NCI-H526 treated with DMSO at 0.1 percent for 48 hours (cell line): ENCODE measurements at regions not wholly inside any gene's neighbourhood (a gene's known extent, or its start where the extent isn't known, plus 50 kb on each side); places are given as distances from the start of the nearest gene placed in this dataset.
"Not testable (repeated sequence)": the region's sequence is repeated elsewhere in the genome, so short reads cannot be mapped to it uniquely, and the experiment has no call there.

Experiments used
- DNase-seq: peaks from one replicate; lab custom pipeline; 2025; lab: John Stamatoyannopoulos, UW

DNA sequence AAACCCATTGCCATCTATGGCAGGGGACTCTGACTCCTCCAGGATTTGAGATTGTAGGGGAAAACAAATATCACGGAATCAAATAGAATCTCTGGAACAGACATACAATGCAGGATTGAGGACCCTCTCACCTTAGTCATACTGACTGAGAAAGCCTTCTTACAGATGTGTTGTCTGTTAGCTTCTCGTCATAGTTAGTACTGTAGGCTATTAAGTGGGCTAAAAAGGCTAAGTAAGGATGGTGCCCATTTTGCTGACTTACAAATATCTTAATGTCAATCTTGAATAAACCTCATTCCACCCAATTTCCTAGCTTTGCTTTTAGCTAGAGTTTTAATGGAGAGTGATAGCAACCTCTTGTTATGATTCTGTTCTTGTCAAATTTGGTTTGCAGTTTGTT, 352.4 kb downstream of the QKI start:
- DNase-seq: no peak

DNA sequence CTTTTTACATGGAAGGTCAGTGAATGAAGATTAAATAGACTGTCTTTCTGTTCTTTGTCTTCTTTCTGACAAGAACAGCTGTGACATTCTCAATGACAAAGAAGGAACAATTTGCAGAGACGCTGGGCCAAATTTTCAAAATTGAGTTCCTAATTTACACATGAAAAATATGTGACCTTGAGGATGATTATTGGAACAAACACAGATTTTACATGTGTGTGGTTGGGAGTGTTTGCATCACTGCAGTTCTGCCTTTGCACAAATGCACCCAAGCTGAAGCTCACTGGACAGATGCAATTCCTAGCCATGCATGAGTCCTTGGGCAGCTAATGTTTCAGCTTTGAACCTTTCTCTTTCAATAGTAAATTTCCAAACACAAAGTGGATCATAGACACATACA, 350.8 kb downstream of the QKI start:
- no peak for DNase-seq

DNA sequence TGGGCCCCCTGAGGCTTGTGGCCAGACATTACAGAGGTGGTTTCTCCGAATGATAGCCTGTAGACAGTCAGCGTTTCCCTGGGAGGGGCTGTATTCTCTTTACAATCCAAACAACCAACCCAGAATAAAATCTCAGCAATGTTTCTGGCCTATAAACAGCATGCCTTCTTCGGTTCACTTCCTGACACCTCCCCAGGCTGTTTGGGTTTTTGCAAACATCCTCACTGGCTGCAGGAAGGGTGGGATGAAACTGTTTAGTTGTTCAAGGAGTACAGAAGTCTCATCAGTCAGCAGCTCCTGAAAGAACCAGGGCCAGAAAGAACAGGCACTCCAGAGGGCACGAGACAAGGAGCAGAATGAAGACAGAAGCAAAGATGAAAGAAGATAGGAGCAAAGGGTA, 350.0 kb downstream of the QKI start:
- DNase-seq: no peak

DNA sequence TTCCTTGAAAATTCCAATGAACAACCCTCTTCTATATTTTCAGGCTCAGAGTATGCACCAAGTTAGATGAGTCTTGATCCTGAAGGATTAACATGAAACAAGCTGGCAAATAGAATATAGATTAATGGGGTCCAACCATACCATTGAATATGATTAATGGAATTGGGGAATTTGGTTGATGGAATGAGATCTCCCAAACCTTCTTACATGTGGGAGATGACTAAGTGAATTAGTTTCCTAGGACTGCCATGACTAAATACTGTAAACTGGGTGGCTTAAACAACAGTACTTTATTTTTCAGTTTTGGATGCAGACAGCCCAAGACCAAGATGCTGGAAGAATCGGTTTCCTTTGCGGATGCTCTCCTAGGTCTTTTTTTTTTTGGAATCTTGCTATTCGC, 347.0 kb downstream of the QKI start:
- DNase-seq: no peak

DNA sequence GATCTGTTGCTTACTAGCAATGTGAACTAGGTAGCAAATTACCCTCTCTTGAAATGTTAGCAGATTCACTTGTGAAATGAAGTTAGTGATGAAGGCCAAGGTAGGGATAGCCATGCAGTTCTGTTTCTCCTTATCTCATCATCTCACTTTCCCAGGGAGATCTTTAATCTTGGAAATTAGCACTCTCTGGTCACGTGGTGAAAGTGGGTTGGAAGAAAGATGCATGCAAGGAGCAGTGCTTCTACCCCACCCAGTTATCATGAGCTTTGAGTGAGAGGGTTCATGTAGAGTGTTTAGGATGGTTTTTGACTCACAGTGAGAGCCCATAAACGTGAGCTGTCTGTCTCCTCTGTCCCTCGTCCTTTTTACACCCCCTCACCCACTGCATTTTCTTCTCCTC, 346.3 kb downstream of the QKI start:
- DNase-seq: no peak

DNA sequence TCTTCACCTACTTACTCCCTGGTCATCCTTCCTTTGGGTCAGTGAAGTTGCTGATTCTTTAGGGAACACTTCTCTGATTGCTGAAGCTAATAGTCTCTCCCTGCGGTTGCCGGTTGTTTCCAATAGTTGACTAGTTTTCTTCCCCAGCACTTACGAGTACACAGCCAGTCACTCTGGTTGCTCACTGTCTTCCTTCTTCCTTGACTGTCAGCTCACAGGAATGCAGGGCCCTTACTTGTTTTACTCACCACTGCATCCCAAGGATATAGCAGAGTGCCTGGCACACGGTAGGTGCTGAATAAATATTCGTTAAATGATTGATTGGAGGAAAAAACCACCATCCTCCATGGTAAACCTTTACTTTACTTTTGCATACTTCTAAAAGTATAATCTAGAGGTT, 345.0 kb downstream of the QKI start:
- DNase-seq: no peak

DNA sequence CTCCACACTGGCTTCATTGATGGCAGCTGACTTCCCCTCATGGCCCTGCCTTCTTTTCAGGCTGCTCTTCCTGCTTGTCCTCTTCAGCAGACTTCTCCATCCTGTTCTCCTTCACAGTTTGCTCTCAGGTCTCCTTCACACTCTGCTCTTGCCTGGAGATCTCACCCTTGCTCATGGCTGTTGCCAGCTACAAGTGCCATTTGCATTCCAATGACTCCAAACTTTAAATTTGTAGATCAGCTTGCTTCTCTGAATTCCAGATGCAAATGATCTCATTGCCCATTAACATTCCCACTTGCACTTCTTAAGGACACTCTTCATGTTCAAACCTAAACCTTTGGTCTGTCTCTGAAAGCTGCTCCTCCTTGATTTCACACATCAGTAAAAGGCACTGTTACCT, 343.0 kb downstream of the QKI start:
- no peak for DNase-seq

DNA sequence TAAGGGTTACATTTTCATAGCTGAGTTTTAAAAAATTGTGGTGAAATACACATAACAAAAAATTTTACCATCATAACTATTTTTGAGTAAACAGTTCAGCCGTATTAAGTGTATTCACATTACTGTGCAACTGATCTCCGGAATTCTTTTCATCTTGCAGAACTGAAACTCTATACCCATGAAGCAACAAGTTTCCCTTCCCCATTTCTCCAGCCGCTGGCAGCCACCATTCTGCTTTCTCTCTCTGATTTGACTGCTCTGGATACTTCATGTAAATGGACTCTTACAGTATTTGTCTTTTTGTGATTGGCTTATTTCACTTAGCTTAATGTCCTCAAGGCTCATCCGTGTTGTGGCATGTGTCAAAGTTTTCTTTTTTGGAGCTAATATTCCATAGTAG, 341.6 kb downstream of the QKI start:
- DNase-seq: no peak

DNA sequence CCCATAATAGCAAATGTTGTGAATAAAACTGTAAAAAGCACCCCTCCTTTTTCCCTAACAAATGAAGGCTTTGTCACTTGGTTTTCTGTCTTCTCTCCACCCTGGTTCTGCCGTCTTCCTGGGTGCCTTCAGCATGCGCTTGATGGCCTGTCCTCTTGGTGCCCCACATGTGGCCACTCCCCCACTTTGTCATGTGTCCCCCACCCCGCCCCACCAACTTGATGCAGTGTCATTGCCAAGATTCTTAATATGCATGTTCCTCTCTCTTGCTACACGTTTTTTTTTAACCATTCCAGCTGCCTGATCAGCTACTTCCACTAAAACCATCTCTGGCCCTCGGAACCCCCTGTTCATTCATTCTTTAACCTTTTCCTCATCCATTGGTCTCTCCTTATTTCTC, 340.3 kb downstream of the QKI start:
- DNase-seq: no peak

DNA sequence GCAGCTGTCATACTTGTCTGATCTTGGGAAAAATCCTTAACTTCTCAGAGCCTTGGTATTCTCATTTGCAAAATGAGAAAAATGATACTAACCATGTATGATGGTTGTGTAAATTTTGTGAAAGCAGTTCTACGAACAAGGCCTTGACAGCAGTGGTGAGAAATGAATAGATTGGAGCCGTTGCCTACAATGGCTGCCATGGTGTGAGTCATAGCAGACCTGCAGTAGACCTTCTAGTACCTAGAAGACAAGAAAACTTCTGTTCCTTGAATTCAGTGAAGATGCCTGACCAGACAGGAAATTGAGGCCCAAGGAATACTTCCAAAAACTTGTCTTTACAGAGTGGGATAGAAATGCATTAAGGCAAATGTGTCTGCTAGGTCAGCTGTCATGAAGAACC, 338.9 kb downstream of the QKI start:
- DNase-seq: no peak

DNA sequence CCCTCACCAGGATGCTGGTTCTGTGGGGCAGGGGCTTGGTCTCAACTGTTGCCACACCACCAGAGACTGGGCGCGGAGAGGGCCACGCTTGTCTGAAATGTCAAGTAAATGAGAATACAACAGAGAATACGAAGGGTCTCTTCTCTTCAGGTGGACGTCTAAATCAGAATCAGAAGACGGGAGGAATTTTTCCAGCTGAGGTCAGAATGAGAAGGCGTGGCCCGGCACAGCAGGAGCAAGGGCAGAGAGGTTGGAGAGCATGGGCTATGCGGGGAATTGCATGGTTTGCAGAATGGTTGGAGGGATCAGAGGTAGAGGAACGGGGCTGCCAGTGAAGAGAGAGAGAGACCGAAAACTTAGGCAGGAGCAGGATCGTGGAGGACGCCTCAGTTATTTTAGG, 337.9 kb downstream of the QKI start:
- no peak for DNase-seq

DNA sequence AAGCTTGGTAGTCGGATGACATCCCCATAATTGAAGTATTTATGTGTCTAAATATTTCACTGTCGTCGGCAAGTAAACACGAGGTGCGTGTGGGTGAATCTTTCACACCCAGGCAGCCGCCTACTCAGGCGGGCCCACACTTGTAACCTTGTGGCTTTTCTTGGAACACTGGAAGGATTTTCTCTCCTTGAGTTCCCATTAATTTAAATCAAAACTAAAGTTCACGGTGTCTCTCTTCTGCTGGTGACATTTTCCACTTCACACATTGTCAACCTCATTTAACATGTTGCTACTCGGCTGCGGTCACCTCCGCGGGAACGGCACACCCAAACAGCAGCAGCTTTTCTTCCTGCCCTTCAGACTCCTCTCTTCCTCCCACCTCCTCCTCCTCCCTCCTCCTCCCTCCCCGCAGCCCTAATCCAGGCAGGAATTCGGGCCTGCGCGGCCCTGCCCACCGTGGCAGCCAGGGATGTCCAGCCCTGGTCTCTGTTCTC, 336.6 kb downstream of the QKI start:
- DNase-seq: no peak

DNA sequence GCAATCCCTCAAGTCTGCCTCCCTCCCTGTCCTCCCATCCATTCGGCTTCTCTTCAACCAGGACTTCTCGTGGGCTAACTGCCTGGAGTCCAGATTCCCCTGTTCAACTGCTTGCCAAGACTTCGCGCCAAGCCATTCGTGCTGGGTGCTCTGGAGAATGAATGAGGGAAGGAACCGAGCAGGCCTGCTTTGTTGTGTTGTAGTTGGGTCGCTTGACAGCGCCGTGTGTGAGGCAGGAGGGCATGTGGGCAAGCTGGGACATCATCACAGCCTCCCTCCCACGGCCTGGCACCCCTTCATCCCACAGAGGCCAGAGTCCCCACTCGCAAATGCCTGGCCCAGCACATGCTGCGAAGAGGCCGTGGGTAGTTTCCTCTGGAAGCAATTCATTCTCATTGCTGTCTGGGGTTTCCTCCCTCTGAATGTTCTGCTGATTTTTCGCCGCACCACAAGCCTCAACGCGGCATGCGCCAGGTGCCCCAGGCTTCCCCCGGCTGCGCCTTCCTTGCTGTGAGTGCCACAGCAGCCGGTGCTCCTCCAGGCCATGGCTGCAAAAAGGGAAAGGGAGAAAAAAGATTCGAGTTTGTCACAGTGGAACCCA, 336.0 kb downstream of the QKI start:
- no peak for DNase-seq

DNA sequence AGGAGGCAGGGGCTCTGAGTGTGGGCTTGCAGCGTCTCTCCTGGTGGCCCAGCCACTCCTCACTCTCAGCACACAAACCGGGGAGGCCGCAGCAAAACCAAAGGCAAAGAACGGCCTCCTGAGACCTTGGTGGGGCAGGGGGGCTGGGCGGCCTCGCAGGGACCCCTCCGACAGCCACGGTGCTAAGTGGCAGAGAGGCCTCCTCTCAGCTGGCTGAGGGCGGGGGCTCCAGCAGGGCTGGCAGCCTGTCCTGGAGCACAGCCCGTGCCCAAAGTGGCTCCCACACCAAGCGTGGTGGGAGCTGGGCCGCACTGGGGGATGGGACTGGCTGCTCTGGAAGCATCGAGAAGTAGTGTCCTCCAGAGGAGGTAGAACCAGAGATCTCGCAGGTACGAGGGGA, 334.4 kb downstream of the QKI start:
- no peak for DNase-seq

DNA sequence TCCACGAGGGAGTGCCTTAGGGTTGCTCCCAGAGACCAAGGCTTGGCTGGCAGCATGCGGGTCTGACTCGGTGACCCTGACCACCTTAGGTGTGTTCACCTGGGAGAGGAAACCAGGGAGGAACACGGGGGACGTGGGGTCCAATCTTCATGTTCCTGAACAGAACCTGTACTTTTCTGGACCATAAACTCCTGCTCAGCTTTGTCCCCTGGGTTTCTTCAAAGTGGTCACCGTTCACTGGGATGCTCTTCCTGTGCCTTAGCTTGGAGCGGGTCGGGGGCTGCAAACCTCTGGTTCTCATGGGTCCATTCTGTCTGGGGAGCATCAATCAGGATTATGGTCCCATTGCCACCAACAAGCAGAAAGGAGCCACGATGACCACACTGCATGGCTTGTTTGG, 333.5 kb downstream of the QKI start:
- no peak for DNase-seq

DNA sequence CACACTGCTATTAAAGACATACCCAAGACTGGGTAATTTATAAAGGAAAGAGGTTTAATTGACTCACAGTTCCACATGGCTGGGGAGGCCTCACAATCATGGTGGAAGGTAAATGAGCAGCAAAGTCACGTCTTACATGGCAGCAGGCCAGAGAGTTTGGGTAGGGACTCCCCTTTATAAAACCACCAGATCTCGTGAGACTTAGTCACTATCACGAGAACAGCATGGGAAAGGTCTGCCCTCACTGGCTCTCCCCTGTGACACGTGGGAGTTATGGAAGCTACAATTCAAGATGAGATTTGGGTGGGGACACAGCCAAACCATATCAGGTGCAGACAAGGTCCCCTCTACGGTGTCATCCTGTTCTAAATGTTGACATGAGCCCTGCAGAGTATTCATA, 332.5 kb downstream of the QKI start:
- not testable (repeated sequence) for DNase-seq

DNA sequence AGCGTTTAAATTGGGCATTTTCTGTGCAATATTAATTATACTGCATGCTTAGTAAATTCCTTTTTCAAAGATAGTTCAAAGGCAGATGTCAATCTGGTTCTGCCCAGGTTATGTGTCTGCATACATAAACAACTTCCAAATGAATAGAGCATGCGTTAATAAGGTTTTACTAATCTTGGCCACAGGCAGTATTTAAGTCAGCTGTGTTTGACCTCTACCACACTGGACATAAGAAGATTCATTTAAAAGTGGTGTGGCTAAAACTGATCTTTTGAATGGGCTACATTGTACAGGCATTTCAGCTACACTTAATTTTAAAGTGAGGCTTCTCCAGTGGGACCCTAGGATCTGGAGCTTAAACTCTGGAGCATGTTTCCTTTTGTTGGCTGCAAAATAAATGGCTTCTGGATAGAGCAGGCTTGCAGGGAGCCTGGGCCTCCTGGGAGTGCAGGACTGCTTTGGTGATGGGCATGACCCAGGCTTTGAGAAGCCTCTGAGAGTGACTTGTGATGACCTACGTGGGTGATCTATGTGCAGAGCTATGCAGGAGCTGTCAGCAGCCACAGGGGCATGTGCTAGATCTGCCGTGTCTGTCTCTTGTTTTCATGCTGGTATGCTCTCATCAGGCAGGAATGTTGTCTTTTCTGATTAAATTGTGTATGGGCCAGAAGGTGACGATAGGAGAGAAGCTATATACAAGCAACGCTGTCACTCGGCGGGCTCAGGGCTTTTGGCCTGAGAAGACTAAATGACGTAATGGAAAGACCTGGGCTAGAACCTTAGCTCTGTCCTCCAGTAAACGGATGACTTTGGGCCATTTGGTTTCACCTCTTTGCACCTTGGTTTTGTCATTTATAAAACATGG, 331.2 kb downstream of the QKI start:
- no peak for DNase-seq

DNA sequence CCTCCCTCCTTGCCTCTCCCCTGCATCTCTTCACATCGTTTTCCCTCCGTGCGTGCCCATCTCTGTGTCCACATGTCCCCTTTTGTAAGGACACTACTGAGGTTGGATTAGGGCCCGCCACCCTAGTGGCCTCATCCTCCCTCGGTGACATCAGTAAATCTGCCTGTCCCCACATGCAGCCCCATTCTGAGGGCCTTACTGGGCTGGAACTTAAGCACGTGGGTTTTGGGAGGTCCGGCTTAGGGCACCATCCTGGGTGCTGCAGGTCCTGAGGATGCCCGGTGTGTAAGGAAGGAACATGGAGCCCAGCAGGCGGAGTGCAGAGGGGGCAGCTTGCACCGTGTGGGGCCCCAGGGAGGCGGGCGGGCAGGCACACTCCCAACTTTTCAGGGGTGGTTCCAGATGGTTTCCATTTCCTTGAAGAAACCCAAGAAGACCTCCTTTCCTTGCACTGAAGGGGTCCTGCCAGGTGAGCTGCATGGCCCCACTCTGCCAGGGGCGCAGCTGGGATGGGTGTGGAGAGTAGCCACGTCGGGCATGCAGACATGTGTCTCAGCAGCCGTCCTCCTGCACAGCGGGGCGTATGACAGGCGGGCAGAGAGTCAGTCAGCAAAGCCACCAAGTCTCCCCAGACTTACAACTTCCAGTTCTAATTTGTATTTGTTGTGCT, 329.9 kb downstream of the QKI start:
- no peak for DNase-seq

DNA sequence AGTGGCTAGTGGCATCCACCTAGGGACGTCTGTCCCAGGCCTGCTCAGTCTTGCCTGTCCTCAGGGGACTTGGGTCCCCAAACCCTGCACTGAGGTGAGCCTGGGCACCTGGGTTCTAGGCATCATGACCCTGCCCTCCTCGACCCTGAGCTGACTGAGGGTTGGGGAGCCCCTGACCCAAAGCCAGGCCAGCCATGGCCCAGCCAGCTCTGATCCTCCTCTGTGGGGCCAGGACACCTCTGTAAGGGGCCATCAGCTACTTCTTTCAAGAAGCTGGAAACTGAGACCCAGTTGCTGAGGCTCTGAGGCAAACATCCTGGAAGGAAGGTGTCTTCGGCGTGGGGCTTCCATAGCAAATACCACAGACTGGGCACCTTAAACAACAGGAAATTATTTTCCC, 329.3 kb downstream of the QKI start:
- no peak for DNase-seq

DNA sequence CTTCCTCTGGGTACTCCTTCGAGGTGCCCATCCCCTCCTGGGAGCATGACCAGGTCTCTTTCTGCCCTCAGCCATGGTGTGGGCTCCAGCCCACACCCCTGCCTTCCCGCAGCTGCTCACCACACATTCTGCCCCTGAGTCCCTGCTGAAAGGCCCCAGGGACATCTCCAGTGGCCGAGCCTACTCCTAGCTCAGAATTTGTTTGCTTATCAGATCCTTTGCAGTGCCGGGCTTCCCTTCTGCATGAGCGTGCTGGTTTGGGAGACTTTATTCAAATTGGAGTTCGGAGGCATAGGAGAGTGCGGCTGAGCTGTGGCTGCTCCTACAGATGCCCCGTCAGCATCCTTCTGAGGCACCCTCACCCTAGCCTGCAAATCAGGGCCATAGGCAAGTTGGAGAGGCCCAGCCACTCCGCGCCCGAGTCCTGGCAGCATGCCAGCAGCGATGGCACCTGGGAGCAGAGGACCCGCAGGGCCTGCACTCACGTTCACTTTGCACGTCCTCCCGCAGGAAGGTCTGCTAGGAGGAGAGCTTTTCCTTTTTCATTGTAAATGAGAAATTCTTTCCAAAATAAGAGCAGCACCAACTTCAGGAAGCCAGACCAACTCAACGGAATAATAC, 327.3 kb downstream of the QKI start:
- DNase-seq: peak; percentile 60

DNA sequence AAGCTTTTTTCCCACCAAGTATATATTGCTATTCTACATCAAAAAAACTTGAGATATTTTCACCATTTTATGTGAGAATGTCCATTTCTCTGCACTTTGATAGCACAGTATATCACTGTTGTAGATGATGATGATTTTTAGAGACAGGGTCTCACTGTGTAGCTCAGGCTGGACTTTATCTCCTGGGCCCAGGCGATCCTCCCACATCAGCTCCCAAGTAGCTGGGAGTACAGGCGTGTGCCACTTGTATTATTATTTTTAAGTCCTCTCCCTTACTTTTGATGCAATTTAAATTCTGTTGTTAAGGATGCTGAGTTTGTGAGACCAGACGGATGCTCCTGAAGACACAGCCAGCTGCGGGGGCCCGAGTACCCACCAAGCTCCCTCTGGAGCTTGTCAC, 326.8 kb downstream of the QKI start:
- no peak for DNase-seq

DNA sequence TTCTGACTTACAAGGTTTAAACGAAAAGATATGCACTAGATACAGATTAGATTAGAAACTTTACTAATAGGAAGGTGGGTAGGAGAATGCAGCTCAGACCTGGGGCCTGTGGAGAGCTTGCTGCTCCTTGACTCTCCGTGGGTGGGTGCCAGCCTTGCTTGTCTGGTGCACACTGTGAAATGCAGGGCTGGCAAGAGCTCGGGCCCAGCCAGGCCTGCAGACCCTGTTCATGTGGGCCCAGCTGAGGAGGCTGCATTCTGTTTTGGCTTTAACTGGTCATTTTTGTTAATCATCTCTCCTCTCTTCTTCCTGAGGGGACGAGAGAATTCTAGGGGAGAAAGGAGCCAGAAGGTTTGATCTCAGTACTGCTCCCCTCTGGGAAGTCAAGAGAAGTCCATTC, 325.4 kb downstream of the QKI start:
- no peak for DNase-seq

DNA sequence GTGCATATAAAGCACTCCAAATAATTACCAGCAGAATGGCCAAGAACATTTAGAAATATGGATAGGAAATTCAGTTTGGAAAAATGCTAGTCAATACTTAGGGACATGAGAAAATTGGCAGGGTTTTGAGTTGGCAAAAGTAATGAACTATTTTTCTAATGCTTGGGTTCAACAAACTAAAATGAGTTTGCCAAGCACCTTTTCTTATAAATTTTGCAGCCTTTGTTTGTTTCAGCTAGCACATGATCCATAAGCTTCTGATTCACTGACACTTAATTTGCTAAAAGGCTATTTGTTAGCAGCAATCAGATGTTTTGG, 324.8 kb downstream of the QKI start:
- DNase-seq: no peak
